ENCODE measurements at regions not wholly inside any gene's neighbourhood (a gene's known extent, or its start where the extent isn't known, plus 50 kb on each side); places are given as distances from the start of the nearest gene placed in this dataset.

GRCh38 chr13:64778002-64778401, 2452.1 kb downstream of the PCDH9 start:
- no peaks in the 10 kb centered on the region for H3K4me1 ChIP-seq (ENCODE audit: insufficient read depth, low read length)
- no peaks in the 10 kb centered on the region for H3K36me3 ChIP-seq (ENCODE audit: insufficient read depth, low read length)
- no peaks in the 10 kb centered on the region for H4K20me1 ChIP-seq (ENCODE audit: insufficient read depth, low read length)
- DNase-seq (ENCODE audit: insufficient read length, low spot score, missing footprints) = no peak
- H3K4me3 ChIP-seq (ENCODE audit: insufficient read depth, low read length) = no peak overlapping the region
- no peak for TF ChIP-seq CTCF (IDR thresholded peaks at IDR 0.05; ENCODE audit: extremely low read depth, low read depth, low read length)
- H3K27ac ChIP-seq (ENCODE audit: low read depth, low read length) = no peak overlapping the region
- no peak overlapping the region for H3K4me2 ChIP-seq (ENCODE audit: insufficient read depth, low read length)
- no peaks in the 10 kb centered on the region for H3K79me2 ChIP-seq (ENCODE audit: insufficient read depth, low read length)
- H2AFZ ChIP-seq (ENCODE audit: low read length) = no peak overlapping the region
- no peaks in the 10 kb centered on the region for H3K27me3 ChIP-seq (ENCODE audit: insufficient read depth, low read length)
- no peaks in the 10 kb centered on the region for H3K9me3 ChIP-seq (ENCODE audit: low read depth, low read length)

GRCh38 chr13:64774915-64775314, 2455.2 kb downstream of the PCDH9 start:
- no peaks in the 10 kb centered on the region for H3K36me3 ChIP-seq (ENCODE audit: insufficient read depth, low read length)
- DNase-seq (ENCODE audit: insufficient read length, low spot score, missing footprints) = no peak
- no peaks in the 10 kb centered on the region for H3K4me1 ChIP-seq (ENCODE audit: insufficient read depth, low read length)
- H3K27ac ChIP-seq (ENCODE audit: low read depth, low read length) = no peak overlapping the region
- H3K79me2 ChIP-seq (ENCODE audit: insufficient read depth, low read length) = no peaks in the 10 kb centered on the region
- H3K4me2 ChIP-seq (ENCODE audit: insufficient read depth, low read length) = no peak overlapping the region
- no peak for TF ChIP-seq CTCF (IDR thresholded peaks at IDR 0.05; ENCODE audit: extremely low read depth, low read depth, low read length)
- no peaks in the 10 kb centered on the region for H3K27me3 ChIP-seq (ENCODE audit: insufficient read depth, low read length)
- no peak overlapping the region for H2AFZ ChIP-seq (ENCODE audit: low read length)
- no peak overlapping the region for H3K4me3 ChIP-seq (ENCODE audit: insufficient read depth, low read length)
- H3K9me3 ChIP-seq (ENCODE audit: low read depth, low read length) = no peaks in the 10 kb centered on the region
- H4K20me1 ChIP-seq (ENCODE audit: insufficient read depth, low read length) = no peaks in the 10 kb centered on the region

DNA sequence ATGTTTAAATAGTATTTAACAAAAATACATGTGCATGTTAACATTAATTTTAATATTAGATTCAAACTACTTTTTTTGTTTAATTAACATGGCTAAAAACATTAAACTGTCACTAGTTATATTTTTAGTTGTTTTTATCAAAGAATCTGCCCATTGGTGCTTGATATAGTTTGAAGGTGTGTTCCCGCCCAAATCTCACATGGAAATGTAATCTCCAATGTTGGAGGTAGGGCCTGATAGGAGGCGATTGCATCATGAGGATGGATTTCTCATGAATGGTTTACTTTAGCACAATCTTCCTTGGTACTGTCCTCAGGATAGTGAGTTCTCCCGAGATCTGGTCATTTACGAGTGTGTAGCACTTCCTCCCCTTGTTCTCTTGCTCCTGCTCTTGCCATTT, 2459.4 kb downstream of the PCDH9 start:
- no peak for TF ChIP-seq CTCF (IDR thresholded peaks at IDR 0.05; ENCODE audit: extremely low read depth, low read depth, low read length)

DNA sequence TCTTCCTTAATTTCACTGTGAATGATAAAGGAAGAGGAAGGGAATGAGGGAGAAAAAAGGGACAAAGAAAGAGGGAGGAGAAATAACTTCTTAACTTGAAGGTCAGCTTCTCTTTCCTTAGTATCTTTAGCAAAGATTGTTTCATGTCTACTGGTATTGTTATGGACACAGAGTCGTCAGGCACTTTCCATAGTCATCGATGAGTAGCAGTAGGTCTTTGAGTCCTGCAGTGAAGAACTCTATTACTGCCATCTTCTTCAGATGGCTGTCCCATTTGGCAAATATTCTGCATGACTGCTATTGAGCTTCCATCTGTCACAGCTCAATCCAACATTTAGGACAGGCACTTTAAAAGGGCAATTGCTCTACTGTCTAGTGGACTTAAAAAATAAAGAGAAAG, 2463.1 kb downstream of the PCDH9 start:
- H3K4me1 ChIP-seq (ENCODE audit: insufficient read depth, low read length) = no peaks in the 10 kb centered on the region
- H3K27me3 ChIP-seq (ENCODE audit: insufficient read depth, low read length) = no peaks in the 10 kb centered on the region
- no peaks in the 10 kb centered on the region for H4K20me1 ChIP-seq (ENCODE audit: insufficient read depth, low read length)
- H3K4me2 ChIP-seq (ENCODE audit: insufficient read depth, low read length) = no peak overlapping the region
- no peak overlapping the region for H3K4me3 ChIP-seq (ENCODE audit: insufficient read depth, low read length)
- peaks cover 7% of the 10 kb centered on the region for H3K9me3 ChIP-seq (ENCODE audit: low read depth, low read length)
- no peak for DNase-seq (ENCODE audit: insufficient read length, low spot score, missing footprints)
- H3K36me3 ChIP-seq (ENCODE audit: insufficient read depth, low read length) = no peaks in the 10 kb centered on the region
- no peak for TF ChIP-seq CTCF (IDR thresholded peaks at IDR 0.05; ENCODE audit: extremely low read depth, low read depth, low read length)
- no peak overlapping the region for H2AFZ ChIP-seq (ENCODE audit: low read length)
- H3K79me2 ChIP-seq (ENCODE audit: insufficient read depth, low read length) = no peaks in the 10 kb centered on the region
- H3K27ac ChIP-seq (ENCODE audit: low read depth, low read length) = no peak overlapping the region

More for the DNA sequence above, 2459.4 kb downstream of the PCDH9 start:
- Histone ChIP-seq H3K27me3 (ENCODE audit: insufficient read depth, low read length) (no peaks in the 10 kb centered on the region), H3K4me1 (ENCODE audit: insufficient read depth, low read length) (no peaks in the 10 kb centered on the region), H3K36me3 (ENCODE audit: insufficient read depth, low read length) (no peaks in the 10 kb centered on the region), H3K27ac (ENCODE audit: low read depth, low read length) (no peak overlapping the region), H3K4me3 (ENCODE audit: insufficient read depth, low read length) (no peak overlapping the region), H3K4me2 (ENCODE audit: insufficient read depth, low read length) (no peak overlapping the region), H3K9me3 (ENCODE audit: low read depth, low read length) (peaks cover 2% of the 10 kb centered on the region), H2AFZ (ENCODE audit: low read length) (no peak overlapping the region), H4K20me1 (ENCODE audit: insufficient read depth, low read length) (no peaks in the 10 kb centered on the region), H3K79me2 (ENCODE audit: insufficient read depth, low read length) (no peaks in the 10 kb centered on the region)
- no peak for DNase-seq (ENCODE audit: insufficient read length, low spot score, missing footprints)

Measured in osteoblast (primary cell).